GM12878 (cell line): ENCODE measurements at regions not wholly inside any gene's neighbourhood (a gene's known extent, or its start where the extent isn't known, plus 50 kb on each side); places are given as distances from the start of the nearest gene placed in this dataset.

Experiments
- ATAC-seq: fragments of 200-7000 bp; cut with Tn5 transposase; 3 replicates; pipeline ENCODE4 v1.9.1; 2020; ENCODE audit warnings: mild to moderate bottlenecking, moderate library complexity
- BruUV-seq: library from RNA; stranded (reverse); fragments of 400-500 nt; replicated peaks from 2 replicates; lab custom pipeline; 2021; lab: Mats Ljungman, UMichigan
- CTCF ChIA-PET: fragments of 300-600 bp; sonication (Branson Sonifier 250); formaldehyde crosslinking; extraction: SDS; loops from one replicate; lab custom pipeline; 2021; ENCODE audit warnings: inconsistent platforms; lab: Yijun Ruan, JAX
- POLR2A ChIA-PET: fragments of 350-600 bp; formaldehyde crosslinking; extraction: SDS; loops from one replicate; lab custom pipeline; 2021; ENCODE audit warnings: inconsistent platforms; lab: Charles Lee
- RAD21 ChIA-PET: fragments of 300-600 bp; sonication (Branson Sonifier 250); formaldehyde crosslinking; loops from one replicate; lab custom pipeline; 2023; ENCODE audit warnings: antibody characterized with exemption; ENCODE audit not compliant: unreplicated experiment; lab: Charles Lee
- SMC1A ChIA-PET: fragments of 300-600 bp; sonication (Branson Sonifier 250); formaldehyde crosslinking; loops from one replicate; lab custom pipeline; 2023; ENCODE audit not compliant: unreplicated experiment, uncharacterized antibody; lab: Charles Lee
- DNase-seq: peaks from one replicate; pipeline ENCODE4 v3.0.0-alpha.2; 2011; ENCODE audit warnings: low read depth, low spot score
- FAIRE-seq: peaks from 3 replicates; lab custom pipeline; 2011; peaks lifted over from hg19 to GRCh38; lab: Jason Lieb, UNC
- H2AFZ ChIP-seq: 2 replicates; pipeline ENCODE4 v1.6.0; 2011; ENCODE audit warnings: low read depth, low read length, control low read depth; ENCODE audit not compliant: control insufficient read depth
- H3K27ac ChIP-seq: 2 replicates; pipeline ENCODE4 v1.5.1; 2011; ENCODE audit warnings: control low read depth; ENCODE audit not compliant: control insufficient read depth, insufficient read depth
- H3K27me3 ChIP-seq, 2 experiments: replicated peaks in 1 of 2; 2 replicates each; pipeline versions ENCODE4 v1.6.0 to v1.6.1; 2011; ENCODE audit warnings: low read length in 1 of 2; ENCODE audit not compliant: control insufficient read depth in 2 of 2, insufficient read depth in 2 of 2
- H3K36me3 ChIP-seq, 2 experiments: 2 replicates each; pipeline ENCODE4 v1.5.1; 2011; ENCODE audit warnings: low read length in 1 of 2; ENCODE audit not compliant: control insufficient read depth in 2 of 2, insufficient read depth in 2 of 2
- H3K4me1 ChIP-seq: 2 replicates; pipeline ENCODE4 v1.6.1; 2011; ENCODE audit warnings: mild to moderate bottlenecking, low read length, moderate library complexity, mixed read lengths; ENCODE audit not compliant: control insufficient read depth, insufficient read depth
- H3K4me2 ChIP-seq: 2 replicates; pipeline ENCODE4 v1.6.0; 2011; ENCODE audit warnings: control low read depth; ENCODE audit not compliant: control insufficient read depth, insufficient read depth
- H3K4me3 ChIP-seq: fragments of 200-600 bp; sonication (generic); 2 replicates; pipeline ENCODE4 v1.5.1; 2016
- H3K79me2 ChIP-seq: 2 replicates; pipeline ENCODE4 v1.6.0; 2011; ENCODE audit warnings: low read length; ENCODE audit not compliant: control insufficient read depth, insufficient read depth
- H3K9ac ChIP-seq: 2 replicates; pipeline ENCODE4 v1.8.0; 2011; ENCODE audit warnings: low read length, control low read depth, mixed read lengths; ENCODE audit not compliant: control insufficient read depth, insufficient read depth
- H3K9me3 ChIP-seq: replicated peaks from 3 replicates; pipeline ENCODE4 v1.5.1; 2011; ENCODE audit warnings: mild to moderate bottlenecking, low read length; ENCODE audit not compliant: control insufficient read depth, insufficient read depth
- H4K20me1 ChIP-seq: 2 replicates; pipeline ENCODE4 v1.6.0; 2011; ENCODE audit not compliant: control insufficient read depth, insufficient read depth
- BACH1 ChIP-seq: fragments of 450-650 bp; IDR thresholded peaks from 2 replicates; pipeline ENCODE4 v1.6.1; 2017; ENCODE audit warnings: mild to moderate bottlenecking, borderline replicate concordance
- CBX3 ChIP-seq: fragments of 200-600 bp; sonication (generic); IDR thresholded peaks from 2 replicates; pipeline ENCODE4 v1.6.1; 2016; ENCODE audit warnings: low read depth, borderline replicate concordance
- CEBPB ChIP-seq, 2 experiments: fragments of 150-350 bp in 1 of 2; IDR thresholded peaks; 2 replicates each; pipeline ENCODE4 v1.6.1; 2012 to 2014; ENCODE audit warnings: low read depth in 2 of 2, low read length in 2 of 2, borderline replicate concordance in 1 of 2, inconsistent platforms in 1 of 2
- CHD2 ChIP-seq: IDR thresholded peaks from 2 replicates; pipeline ENCODE4 v1.6.1; 2011; ENCODE audit warnings: low read depth, low read length, improper control_type of control experiment, borderline replicate concordance
- IKZF2 ChIP-seq, 2 experiments: fragments of 450-650 bp; IDR thresholded peaks; 2 replicates each; pipeline ENCODE4 v1.6.1; 2017; ENCODE audit warnings: mild to moderate bottlenecking in 2 of 2, moderate library complexity in 2 of 2
- IRF4 ChIP-seq: IDR thresholded peaks from 2 replicates; pipeline ENCODE4 v1.6.1; 2011; ENCODE audit warnings: low read depth, low read length
- MEF2A ChIP-seq: IDR thresholded peaks from 2 replicates; pipeline ENCODE4 v1.6.1; 2011; ENCODE audit warnings: low read depth, mild to moderate bottlenecking, low read length, moderate library complexity; ENCODE audit not compliant: insufficient read depth
- MYC ChIP-seq: IDR thresholded peaks from 2 replicates; pipeline ENCODE4 v1.6.1; 2011; ENCODE audit warnings: mild to moderate bottlenecking, low read length, moderate library complexity, inconsistent platforms; ENCODE audit not compliant: insufficient read depth, insufficient replicate concordance, insufficient read length, severe bottlenecking
- RCOR1 ChIP-seq: conservative IDR thresholded peaks from 2 replicates; pipeline ENCODE4 v1.6.1; 2012; ENCODE audit warnings: low read depth, low read length, improper control_type of control experiment
- SMAD1 ChIP-seq: fragments of 450-650 bp; IDR thresholded peaks from 2 replicates; pipeline ENCODE4 v1.6.1; 2018; ENCODE audit warnings: mild to moderate bottlenecking, low read depth; ENCODE audit not compliant: partially characterized antibody
- SMAD5 ChIP-seq: IDR thresholded peaks from 2 replicates; pipeline ENCODE4 v1.6.1; 2016; ENCODE audit warnings: antibody characterized with exemption, low read depth
- SRF ChIP-seq, 2 experiments: IDR thresholded peaks; 2 replicates each; pipeline ENCODE4 v1.6.1; 2011; ENCODE audit warnings: low read depth in 2 of 2, low read length in 2 of 2, mild to moderate bottlenecking in 1 of 2, moderate library complexity in 1 of 2
- WGBS: methylation state at CpG from one replicate; pipeline ENCODE4 v1.1.6; 2016; ENCODE audit warnings: low lambda C conversion rate; ENCODE audit not compliant: insufficient replicate concordance, insufficient coverage; ENCODE audit errors: missing lambda C conversion rate; 5-methylcytosine and 5-hydroxymethylcytosine counted together
- in situ Hi-C: fragments of 300-500 bp; cut with MboI; formaldehyde crosslinking; loops from 9 replicates; pipeline ENCODE4 v1.14.3; 2018; ENCODE audit warnings: mixed read lengths
- intact Hi-C: fragments of 100-400 bp; cut with micrococcal nuclease; formaldehyde crosslinking; loops from one replicate; pipeline ENCODE4 v1.14.2; 2022; ENCODE audit not compliant: unreplicated experiment
- TF ChIP-seq, protein P1 (sequence below): IDR thresholded peaks from 2 replicates; pipeline ENCODE4 v1.6.1; 2011; ENCODE audit warnings: borderline replicate concordance, low read depth, mild to moderate bottlenecking, moderate library complexity, mixed read lengths, low read length; ENCODE audit not compliant: insufficient read depth; ENCODE audit errors: extremely low read length
- TF ChIP-seq, protein P2 (sequence below), 3 experiments: IDR thresholded peaks in 2 of 3; conservative IDR thresholded peaks in 1 of 3; 2 replicates each; pipeline ENCODE4 v1.5.1; 2011; ENCODE audit warnings: low read depth in 3 of 3, low read length in 3 of 3, mild to moderate bottlenecking in 3 of 3, control low read depth in 2 of 3, moderate library complexity in 2 of 3, inconsistent platforms in 1 of 3, mixed read lengths in 1 of 3; ENCODE audit not compliant: control insufficient read depth in 2 of 3, insufficient read depth in 1 of 3; ENCODE audit errors: extremely low read depth in 1 of 3

DNA sequence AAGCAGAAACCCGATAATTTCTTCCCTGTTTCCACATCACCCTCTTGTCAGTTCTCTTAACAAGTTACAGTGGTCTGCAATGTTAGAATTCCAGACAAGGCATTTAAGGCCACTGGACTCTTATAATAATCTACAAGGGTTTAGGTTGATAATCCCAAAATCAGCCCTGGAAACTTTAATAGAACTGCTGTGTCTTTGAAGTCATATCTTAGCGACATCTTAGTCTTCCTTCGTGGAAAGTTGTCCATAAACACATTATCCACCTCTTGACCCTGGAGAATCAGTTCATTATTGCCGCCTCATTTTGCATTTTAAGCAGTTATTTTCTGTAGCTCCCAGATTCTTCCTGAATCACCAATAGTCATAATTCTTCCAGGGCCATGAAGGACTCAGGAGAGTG is 108.6 kb upstream of the PLCB4 start:
- ChIA-PET SMC1A (interaction anchor here (0.6 kb wide), 1 partner anchor 277 kb away, joined by 3 read pairs; no protein-coding TSS in a partner anchor), CTCF (no interaction called here), RAD21 (no interaction called here), POLR2A (no interaction called here)
- no peak for ATAC-seq
- Histone ChIP-seq H3K4me1 (no peaks in the 10 kb centered on the region), H3K9ac (no peak overlapping the region), H2AFZ (no peak overlapping the region), H3K36me3 (no peaks in the 10 kb centered on the region), H3K27ac (no peak overlapping the region), H4K20me1 (no peaks in the 10 kb centered on the region), H3K79me2 (no peaks in the 10 kb centered on the region), H3K27me3 (no peaks in the 10 kb centered on the region; a peak in 1 of 4 replicates), H3K4me3 (no peak overlapping the region), H3K4me2 (no peak overlapping the region), H3K9me3 (no peaks in the 10 kb centered on the region)
- intact Hi-C loops (loop anchor here (10.0 kb wide), 1 partner anchor 55 kb away; no protein-coding TSS in a partner anchor), in situ Hi-C loops (no loop called here)
- DNase-seq = no peak
- no TSS peak for BruUV-seq
- WGBS = 43% methylated on average over 4 of the region's 4 CpGs
- no peak for TF ChIP-seq CEBPB (IDR thresholded peaks at IDR 0.05; ENCODE audit: borderline replicate concordance in 1 of 2, low read depth in 2 of 2, low read length in 2 of 2)
- FAIRE-seq = no peak

DNA sequence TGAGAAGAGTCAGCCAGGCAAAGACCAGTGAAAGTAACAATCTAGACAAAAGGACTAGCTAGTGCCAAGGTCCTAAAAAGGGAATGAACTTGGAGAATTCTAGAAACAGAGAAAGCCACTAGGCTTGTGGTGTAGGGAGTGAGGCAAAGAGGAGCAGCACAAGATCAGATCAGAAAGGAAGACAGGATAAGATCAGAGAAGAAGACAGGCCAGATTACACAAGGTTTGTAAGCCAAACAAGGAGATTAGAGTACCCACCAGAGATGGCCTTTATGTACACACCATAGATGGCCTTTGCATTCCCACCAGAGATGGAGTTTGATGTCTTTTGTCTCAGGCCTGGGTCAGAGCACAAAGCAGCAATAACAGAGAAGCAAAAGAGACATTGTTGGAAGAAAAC is 105.6 kb upstream of the PLCB4 start:
- no peak for FAIRE-seq
- Histone ChIP-seq H3K4me1 (no peaks in the 10 kb centered on the region), H3K9me3 (no peaks in the 10 kb centered on the region), H3K4me3 (no peak overlapping the region), H3K36me3 (no peaks in the 10 kb centered on the region), H3K27me3 (no peaks in the 10 kb centered on the region; a peak in 1 of 4 replicates), H3K9ac (no peak overlapping the region), H3K79me2 (no peaks in the 10 kb centered on the region), H3K27ac (no peak overlapping the region), H4K20me1 (no peaks in the 10 kb centered on the region), H3K4me2 (no peak overlapping the region), H2AFZ (no peak overlapping the region)
- ChIA-PET CTCF (no interaction called here), SMC1A (no interaction called here), POLR2A (no interaction called here), RAD21 (no interaction called here)
- in situ Hi-C loops (no loop called here), intact Hi-C loops (loop anchor here (10.0 kb wide), 1 partner anchor 51 kb away; no protein-coding TSS in a partner anchor)
- DNase-seq = no peak
- ATAC-seq = no peak
- no TSS peak for BruUV-seq
- TF ChIP-seq, protein P1, sequence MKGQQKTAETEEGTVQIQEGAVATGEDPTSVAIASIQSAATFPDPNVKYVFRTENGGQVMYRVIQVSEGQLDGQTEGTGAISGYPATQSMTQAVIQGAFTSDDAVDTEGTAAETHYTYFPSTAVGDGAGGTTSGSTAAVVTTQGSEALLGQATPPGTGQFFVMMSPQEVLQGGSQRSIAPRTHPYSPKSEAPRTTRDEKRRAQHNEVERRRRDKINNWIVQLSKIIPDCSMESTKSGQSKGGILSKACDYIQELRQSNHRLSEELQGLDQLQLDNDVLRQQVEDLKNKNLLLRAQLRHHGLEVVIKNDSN = no peak
- no peak for TF ChIP-seq IRF4
- TF ChIP-seq, protein P2, sequence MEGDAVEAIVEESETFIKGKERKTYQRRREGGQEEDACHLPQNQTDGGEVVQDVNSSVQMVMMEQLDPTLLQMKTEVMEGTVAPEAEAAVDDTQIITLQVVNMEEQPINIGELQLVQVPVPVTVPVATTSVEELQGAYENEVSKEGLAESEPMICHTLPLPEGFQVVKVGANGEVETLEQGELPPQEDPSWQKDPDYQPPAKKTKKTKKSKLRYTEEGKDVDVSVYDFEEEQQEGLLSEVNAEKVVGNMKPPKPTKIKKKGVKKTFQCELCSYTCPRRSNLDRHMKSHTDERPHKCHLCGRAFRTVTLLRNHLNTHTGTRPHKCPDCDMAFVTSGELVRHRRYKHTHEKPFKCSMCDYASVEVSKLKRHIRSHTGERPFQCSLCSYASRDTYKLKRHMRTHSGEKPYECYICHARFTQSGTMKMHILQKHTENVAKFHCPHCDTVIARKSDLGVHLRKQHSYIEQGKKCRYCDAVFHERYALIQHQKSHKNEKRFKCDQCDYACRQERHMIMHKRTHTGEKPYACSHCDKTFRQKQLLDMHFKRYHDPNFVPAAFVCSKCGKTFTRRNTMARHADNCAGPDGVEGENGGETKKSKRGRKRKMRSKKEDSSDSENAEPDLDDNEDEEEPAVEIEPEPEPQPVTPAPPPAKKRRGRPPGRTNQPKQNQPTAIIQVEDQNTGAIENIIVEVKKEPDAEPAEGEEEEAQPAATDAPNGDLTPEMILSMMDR (IDR thresholded peaks at IDR 0.05 in 2 of 3, conservative IDR thresholded peaks at IDR 0.05 in 1 of 3; ENCODE audit: control insufficient read depth in 2 of 3, extremely low read depth in 1 of 3, insufficient read depth in 1 of 3, low read depth in 3 of 3, low read length in 3 of 3) = no peak
- no peak for TF ChIP-seq SRF (IDR thresholded peaks at IDR 0.05; ENCODE audit: low read depth in 2 of 2, low read length in 2 of 2)
- no peak for TF ChIP-seq CHD2
- TF ChIP-seq SMAD5 = no peak
- no peak for TF ChIP-seq CBX3
- no peak for TF ChIP-seq IKZF2 (IDR thresholded peaks at IDR 0.05)
- no peak for TF ChIP-seq SMAD1
- no peak for TF ChIP-seq MYC
- no peak for TF ChIP-seq BACH1
- no peak for TF ChIP-seq RCOR1
- no peak for TF ChIP-seq MEF2A
